ENCODE measurements at regions not wholly inside any gene's neighbourhood (a gene's known extent, or its start where the extent isn't known, plus 50 kb on each side); places are given as distances from the start of the nearest gene placed in this dataset.
"Not testable (repeated sequence)": the region's sequence is repeated elsewhere in the genome, so short reads cannot be mapped to it uniquely, and the experiment has no call there.

- Histone ChIP-seq H3K27me3 (ENCODE audit: insufficient read depth, low read length, poor library complexity, severe bottlenecking) (no peaks in the 10 kb centered on the region), H3K9me2 (replicated peaks; ENCODE audit: low read depth, low read length) (no peaks in the 10 kb centered on the region), H3K4me3 (ENCODE audit: low read length, poor library complexity, severe bottlenecking) (no peak overlapping the region), H3K9ac (ENCODE audit: low read depth, low read length, poor library complexity, severe bottlenecking) (no peak overlapping the region), H3K4me2 (ENCODE audit: low read depth, low read length, poor library complexity, severe bottlenecking) (no peak overlapping the region), H2AFZ (ENCODE audit: low read length) (no peak overlapping the region), H4K20me1 (ENCODE audit: insufficient read depth, low read length, poor library complexity, severe bottlenecking) (no peaks in the 10 kb centered on the region), H3K36me3 (ENCODE audit: insufficient read depth, low read length) (no peaks in the 10 kb centered on the region), H3F3A (ENCODE audit: low read depth) (no peaks in the 10 kb centered on the region), H3K9me3 (ENCODE audit: insufficient read depth, low read depth, low read length) (no peaks in the 10 kb centered on the region), H3K79me2 (ENCODE audit: insufficient read depth, low read length) (no peaks in the 10 kb centered on the region), H3K4me1 (ENCODE audit: insufficient read depth, low read length, poor library complexity, severe bottlenecking) (no peaks in the 10 kb centered on the region)
- TF ChIP-seq CTCF (conservative IDR thresholded peaks at IDR 0.05; ENCODE audit: low read length) (no peak), EZH2phosphoT487 (IDR thresholded peaks at IDR 0.05; ENCODE audit: borderline replicate concordance) (no peak)
Observed at GRCh38 chr18:9001209-9001608, 101.3 kb upstream of the NDUFV2 start.

GRCh38 chr18:9003406-9004100 is 98.9 kb upstream of the NDUFV2 start:
- Histone ChIP-seq H4K20me1 (ENCODE audit: insufficient read depth, low read length, poor library complexity, severe bottlenecking) (no peaks in the 10 kb centered on the region), H2AFZ (ENCODE audit: low read length) (no peak overlapping the region), H3K9ac (ENCODE audit: low read depth, low read length, poor library complexity, severe bottlenecking) (no peak overlapping the region), H3K4me1 (ENCODE audit: insufficient read depth, low read length, poor library complexity, severe bottlenecking) (no peaks in the 10 kb centered on the region), H3K27me3 (ENCODE audit: insufficient read depth, low read length, poor library complexity, severe bottlenecking) (no peaks in the 10 kb centered on the region), H3K36me3 (ENCODE audit: insufficient read depth, low read length) (no peaks in the 10 kb centered on the region), H3K9me3 (ENCODE audit: insufficient read depth, low read depth, low read length) (no peaks in the 10 kb centered on the region), H3K4me2 (ENCODE audit: low read depth, low read length, poor library complexity, severe bottlenecking) (no peak overlapping the region), H3F3A (ENCODE audit: low read depth) (no peaks in the 10 kb centered on the region), H3K79me2 (ENCODE audit: insufficient read depth, low read length) (no peaks in the 10 kb centered on the region), H3K9me2 (replicated peaks; ENCODE audit: low read depth, low read length) (no peaks in the 10 kb centered on the region), H3K4me3 (ENCODE audit: low read length, poor library complexity, severe bottlenecking) (no peak overlapping the region)
- TF ChIP-seq CTCF (conservative IDR thresholded peaks at IDR 0.05; ENCODE audit: low read length) = no peak
- TF ChIP-seq EZH2phosphoT487 (IDR thresholded peaks at IDR 0.05; ENCODE audit: borderline replicate concordance) = no peak

DNA sequence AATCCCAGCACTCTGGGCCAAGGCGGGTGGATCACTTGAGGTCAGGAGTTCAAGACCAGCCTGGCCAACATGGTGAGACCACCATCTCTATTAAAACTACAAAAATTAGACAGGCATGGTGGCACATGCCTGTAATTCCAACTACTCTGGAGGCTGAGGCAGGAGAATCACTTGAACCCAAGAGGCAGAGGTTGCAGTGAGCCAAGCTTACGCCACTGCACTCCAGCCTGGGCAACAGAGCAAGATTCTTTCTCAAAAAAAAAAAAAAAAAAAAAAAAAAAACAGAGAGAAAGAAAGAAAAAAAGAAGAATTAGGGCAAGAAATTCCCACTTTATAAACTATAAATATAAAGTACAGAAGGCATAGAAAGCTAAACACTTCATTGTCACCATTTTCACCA is 98.2 kb upstream of the NDUFV2 start:
- H3K4me1 ChIP-seq (ENCODE audit: insufficient read depth, low read length, poor library complexity, severe bottlenecking); H4K20me1 ChIP-seq (ENCODE audit: insufficient read depth, low read length, poor library complexity, severe bottlenecking); H2AFZ ChIP-seq (ENCODE audit: low read length); H3K9me3 ChIP-seq (ENCODE audit: insufficient read depth, low read depth, low read length); H3K79me2 ChIP-seq (ENCODE audit: insufficient read depth, low read length); H3K9me2 ChIP-seq (replicated peaks; ENCODE audit: low read depth, low read length); H3K4me3 ChIP-seq (ENCODE audit: low read length, poor library complexity, severe bottlenecking); H3K27me3 ChIP-seq (ENCODE audit: insufficient read depth, low read length, poor library complexity, severe bottlenecking); H3K4me2 ChIP-seq (ENCODE audit: low read depth, low read length, poor library complexity, severe bottlenecking); H3F3A ChIP-seq (ENCODE audit: low read depth); H3K9ac ChIP-seq (ENCODE audit: low read depth, low read length, poor library complexity, severe bottlenecking); H3K36me3 ChIP-seq (ENCODE audit: insufficient read depth, low read length): not testable (repeated sequence)

GRCh38 chr18:9007700-9008099 is 94.8 kb upstream of the NDUFV2 start:
- not testable (repeated sequence) for H3K36me3 ChIP-seq (ENCODE audit: insufficient read depth, low read length); H3K9ac ChIP-seq (ENCODE audit: low read depth, low read length, poor library complexity, severe bottlenecking); H3K79me2 ChIP-seq (ENCODE audit: insufficient read depth, low read length); H2AFZ ChIP-seq (ENCODE audit: low read length); H4K20me1 ChIP-seq (ENCODE audit: insufficient read depth, low read length, poor library complexity, severe bottlenecking); H3K4me2 ChIP-seq (ENCODE audit: low read depth, low read length, poor library complexity, severe bottlenecking); H3K9me3 ChIP-seq (ENCODE audit: insufficient read depth, low read depth, low read length); H3K27me3 ChIP-seq (ENCODE audit: insufficient read depth, low read length, poor library complexity, severe bottlenecking); H3K9me2 ChIP-seq (replicated peaks; ENCODE audit: low read depth, low read length); H3F3A ChIP-seq (ENCODE audit: low read depth); H3K4me3 ChIP-seq (ENCODE audit: low read length, poor library complexity, severe bottlenecking); H3K4me1 ChIP-seq (ENCODE audit: insufficient read depth, low read length, poor library complexity, severe bottlenecking)
